GM21515 (cell line): ENCODE measurements at regions not wholly inside any gene's neighbourhood (a gene's known extent, or its start where the extent isn't known, plus 50 kb on each side); places are given as distances from the start of the nearest gene placed in this dataset.

Experiments
- ATAC-seq: cut with Tn5 transposase; IDR thresholded peaks from one replicate; pipeline ENCODE4 v1.9.1; 2021; ENCODE audit not compliant: unreplicated experiment

DNA sequence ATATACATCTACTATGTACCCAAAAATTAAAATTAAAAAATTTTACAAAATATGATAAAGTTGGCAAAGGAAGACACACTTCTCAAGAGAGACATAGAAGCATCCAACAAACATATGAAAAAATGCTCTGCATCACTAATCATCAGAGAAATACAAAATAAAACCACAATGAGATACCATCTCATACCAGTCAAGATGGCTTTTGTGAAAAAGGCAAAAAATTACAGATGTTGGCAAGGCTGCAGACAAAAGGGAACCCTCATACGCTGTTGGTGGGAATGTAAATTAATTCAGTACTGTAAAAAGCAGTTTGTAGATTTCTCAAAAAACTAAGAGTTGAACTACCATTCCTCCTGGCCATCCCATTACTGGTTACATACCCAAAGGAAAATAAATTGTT is 581.7 kb upstream of the CCDC54 start:
- ATAC-seq = no peak

- ATAC-seq = no peak
Measured at GRCh38 chr3:106797461-106797860, 579.8 kb upstream of the CCDC54 start.

DNA sequence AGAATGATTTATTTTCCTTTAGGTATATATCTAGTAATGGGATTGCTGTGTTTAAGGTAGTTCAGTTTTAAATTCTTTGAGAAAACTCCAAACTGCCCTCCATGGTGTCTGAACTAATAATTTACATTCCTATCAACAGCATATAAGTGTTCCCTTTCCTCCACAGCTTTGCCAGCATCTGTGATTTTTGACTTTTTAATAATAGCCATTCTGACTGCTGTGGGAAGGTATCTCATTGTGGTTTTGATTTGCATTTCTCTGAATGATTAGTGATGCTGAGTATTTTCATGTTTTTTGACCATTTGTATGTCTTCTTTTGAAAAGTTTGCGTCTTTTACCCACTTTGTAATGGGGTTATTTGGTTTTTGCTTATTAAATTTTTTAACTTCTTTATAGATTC is 571.6 kb upstream of the CCDC54 start:
- no peak for ATAC-seq

DNA sequence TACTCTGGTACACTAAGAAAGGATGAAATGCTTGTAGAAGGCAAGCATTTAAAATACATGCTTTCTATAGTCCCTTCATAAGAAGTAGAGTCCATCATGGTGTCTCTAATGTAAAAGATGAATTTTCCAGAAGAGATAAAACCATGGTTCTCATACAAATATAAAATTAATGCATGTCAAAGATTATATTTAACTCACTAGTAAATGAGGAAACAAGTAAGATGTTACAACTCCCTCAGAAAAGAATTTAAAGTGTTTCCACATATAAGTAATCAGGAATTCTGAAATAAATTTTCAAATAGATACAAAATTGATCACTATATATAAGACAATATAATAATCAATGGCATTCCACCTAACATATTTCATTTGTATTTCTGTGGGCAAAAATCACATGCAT is 570.3 kb upstream of the CCDC54 start:
- ATAC-seq = no peak

- ATAC-seq = no peak
Measured at GRCh38 chr3:106809041-106809440, 568.2 kb upstream of the CCDC54 start.

DNA sequence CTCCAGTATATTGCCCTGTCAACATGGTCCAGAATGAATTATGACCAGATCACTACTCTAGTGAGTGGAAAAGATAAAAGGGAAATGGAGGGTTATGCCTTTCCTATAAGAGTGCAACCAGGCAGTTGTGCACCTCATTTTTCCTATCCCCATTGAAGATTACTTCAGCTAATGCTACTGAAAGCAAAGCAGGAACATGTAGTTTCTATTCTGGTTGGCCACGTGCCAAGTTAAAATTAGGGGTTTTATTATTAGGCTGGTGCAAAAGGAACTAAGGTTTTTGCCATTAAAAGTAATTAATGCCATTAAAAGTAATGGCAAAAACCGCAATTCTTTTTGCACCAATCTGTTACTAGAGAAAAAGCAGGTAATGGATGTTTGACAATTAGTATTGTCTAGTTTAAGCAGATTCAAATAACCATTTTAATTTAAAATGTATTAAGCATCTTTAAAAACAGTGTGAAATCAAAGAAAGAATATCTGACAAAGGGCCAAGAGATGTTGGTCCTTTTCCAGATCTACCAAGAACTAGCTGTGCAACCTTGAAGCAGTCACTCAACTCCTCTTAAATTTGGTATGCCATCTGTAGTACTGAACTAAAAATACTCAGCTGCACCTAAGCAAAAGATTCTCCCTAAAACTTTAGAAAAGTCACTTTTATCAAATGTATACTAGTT is 567.5 kb upstream of the CCDC54 start:
- ATAC-seq = no peak

DNA sequence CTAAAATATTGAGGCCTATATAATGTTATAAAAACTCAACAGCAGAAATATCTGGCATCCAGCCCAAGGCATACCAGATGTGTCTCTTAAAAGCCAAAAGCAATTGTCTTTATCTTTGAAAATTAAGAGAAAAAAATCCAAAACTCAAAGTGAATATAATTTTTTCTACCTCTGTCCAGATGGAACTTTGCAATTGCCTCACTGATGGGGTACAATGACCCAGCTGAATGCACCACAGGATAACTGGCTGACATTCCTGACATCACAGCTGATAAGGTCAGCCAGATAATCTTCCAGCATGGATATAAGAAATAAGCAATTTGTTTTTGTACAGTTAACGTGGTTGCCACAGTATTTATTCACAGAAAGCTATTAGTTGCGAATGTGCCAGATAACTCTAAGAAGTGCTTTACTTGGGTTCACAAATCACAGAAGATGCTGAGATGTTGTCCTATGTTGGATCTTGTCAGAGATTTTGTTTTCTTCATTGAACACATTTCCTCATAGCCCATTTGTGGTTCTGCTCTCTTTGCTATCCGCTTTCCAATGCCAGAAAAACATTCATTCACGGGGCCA is 566.9 kb upstream of the CCDC54 start:
- no peak for ATAC-seq

DNA sequence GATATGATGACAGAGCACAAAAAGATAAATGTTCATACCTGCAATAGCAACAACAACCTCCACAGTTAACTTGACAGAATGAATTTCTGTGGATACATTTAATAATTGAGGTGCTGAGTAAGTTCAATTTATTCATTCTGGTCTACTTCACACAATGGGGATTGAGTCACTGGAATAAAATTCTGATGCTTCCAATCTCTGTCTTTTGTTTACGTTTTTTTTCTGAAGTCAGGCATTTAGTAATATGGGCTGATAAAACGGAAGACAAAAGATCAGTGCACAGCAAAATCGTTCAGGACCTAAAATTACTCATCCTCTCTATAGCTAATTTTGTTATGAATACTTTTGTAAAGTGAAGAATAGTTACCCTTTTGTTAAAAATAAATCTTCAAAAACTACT is 565.9 kb upstream of the CCDC54 start:
- ATAC-seq = no peak

- no peak for ATAC-seq
Measured at GRCh38 chr3:106813742-106814141, 563.5 kb upstream of the CCDC54 start.

- no peak for ATAC-seq
Measured at GRCh38 chr3:106814231-106814630, 563.0 kb upstream of the CCDC54 start.

DNA sequence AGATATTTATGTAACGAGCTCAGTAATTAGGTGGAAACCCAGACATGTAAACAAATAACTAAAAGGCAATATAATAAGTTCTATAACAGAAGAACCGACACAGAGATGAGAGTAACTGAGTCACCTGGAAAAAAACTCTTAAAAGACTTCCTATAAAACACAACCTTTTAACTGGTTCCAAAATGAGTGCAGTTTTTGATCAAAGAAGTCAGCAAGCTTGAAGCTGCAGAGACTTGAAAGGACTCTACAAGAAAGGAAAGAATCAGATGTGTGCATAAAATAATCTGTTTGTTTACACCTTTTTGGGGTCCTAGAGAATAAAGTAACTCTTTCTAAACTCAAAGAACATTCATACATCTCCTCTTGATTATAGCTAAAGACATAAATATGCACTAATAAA is 560.4 kb upstream of the CCDC54 start:
- ATAC-seq = no peak

DNA sequence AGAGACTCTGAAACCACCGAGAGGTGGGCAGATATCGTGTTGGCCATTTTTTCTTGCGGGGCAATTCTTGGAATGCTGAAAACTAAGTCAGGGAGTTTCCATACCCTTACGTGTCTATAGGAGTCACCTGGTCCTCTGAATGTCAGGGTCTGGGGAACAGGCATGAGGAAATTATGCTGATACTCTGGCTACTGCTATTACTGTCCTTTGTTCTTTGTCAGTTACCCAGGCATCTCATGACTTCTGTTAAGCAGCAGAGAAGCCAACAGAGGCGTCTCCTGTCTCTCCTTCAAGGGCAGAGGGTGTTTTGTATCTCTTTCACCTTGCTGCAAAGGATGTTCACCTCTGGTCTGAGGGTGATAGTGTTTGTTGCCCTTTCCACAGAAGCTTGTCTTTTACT is 559.5 kb upstream of the CCDC54 start:
- no peak for ATAC-seq

DNA sequence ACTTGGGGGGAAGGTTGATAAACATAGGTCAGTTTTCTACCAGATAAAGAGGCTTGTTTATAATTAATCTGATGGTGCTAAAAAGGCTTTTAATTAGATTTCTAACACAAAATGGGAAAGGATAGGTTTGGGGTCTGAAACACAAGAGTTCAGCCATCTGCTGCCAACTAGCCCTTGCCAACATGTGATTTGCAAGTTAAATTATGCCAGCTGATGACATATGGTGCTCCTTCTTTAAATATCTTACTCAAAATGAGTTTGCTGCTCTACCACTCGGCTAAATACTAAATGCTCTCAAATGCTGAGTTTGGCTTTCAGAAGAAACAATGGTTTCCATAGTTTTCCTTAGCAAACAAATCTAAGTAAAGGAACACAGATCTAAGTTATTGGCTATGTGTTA is 557.8 kb upstream of the CCDC54 start:
- ATAC-seq = no peak

DNA sequence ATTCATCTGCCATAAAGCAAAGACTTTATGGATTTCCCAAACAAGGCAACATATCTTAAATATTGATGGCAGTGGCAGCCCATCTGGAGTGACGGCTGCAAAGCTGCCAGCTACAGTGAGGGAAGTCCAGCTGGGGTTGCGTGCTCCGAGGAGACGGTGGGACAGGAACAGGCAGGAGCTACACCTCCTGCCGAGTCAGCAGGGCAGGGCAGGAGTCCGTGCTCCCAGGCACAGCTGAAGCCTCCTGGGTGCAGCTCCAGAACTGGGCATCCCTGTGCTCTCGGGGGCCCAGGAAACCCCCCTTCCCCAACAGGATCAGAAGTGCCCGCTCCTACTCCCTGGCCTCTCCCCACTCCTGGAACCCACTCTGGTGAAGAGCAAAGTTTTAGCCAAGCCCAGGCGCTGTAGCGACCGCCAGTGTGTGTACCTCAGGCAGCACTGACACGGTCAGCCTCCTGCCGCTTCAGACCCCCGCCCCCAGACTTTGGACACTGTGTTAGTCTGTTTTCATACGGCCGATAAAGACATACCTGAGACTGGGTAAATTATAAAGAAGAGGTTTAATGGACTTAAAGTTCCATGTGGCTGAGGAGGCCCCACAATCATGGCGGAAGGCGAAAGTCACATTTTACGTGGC is 556.4 kb upstream of the CCDC54 start:
- no peak for ATAC-seq

DNA sequence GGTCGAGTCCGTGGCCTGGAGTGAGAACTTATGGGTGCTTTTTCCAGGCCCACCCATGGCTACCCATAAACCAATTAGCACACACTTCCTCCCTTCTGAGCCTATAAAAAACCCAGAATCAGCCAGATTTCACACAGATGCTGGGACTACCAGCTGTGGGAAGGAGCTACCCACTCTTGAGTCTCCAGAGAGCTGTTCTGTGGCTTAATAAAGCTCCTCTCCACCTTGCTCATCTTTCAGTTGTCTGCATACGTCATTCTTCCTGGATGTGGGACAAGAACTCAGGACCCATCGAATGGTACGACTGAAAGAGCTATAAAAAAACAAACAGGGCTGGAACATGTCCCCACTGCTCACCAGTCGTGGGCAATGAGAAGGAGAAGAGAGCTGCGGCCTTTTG is 555.4 kb upstream of the CCDC54 start:
- no peak for ATAC-seq

DNA sequence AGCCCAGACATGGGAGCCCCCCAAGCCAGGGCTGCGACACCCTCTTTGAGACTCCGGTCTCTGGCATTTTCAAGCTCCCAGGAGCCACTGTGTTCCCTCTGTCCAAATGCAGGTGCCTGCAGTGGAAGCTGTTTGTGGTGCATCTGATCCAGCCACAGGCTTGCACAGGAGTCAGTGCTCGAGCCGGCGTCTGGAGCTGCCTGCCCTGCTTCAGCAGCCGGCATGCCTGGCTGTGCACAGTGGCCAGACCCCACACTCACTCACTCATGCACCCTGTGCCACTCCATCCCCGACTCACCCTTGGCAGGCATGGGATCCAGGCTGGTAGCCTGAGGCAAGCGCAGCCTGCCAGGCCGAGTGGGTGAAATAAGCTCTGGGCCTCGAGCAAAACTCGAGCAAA is 555.0 kb upstream of the CCDC54 start:
- ATAC-seq = no peak

GRCh38 chr3:106823701-106824100 is 553.5 kb upstream of the CCDC54 start:
- no peak for ATAC-seq

GRCh38 chr3:106824856-106825255 is 552.4 kb upstream of the CCDC54 start:
- ATAC-seq = no peak

DNA sequence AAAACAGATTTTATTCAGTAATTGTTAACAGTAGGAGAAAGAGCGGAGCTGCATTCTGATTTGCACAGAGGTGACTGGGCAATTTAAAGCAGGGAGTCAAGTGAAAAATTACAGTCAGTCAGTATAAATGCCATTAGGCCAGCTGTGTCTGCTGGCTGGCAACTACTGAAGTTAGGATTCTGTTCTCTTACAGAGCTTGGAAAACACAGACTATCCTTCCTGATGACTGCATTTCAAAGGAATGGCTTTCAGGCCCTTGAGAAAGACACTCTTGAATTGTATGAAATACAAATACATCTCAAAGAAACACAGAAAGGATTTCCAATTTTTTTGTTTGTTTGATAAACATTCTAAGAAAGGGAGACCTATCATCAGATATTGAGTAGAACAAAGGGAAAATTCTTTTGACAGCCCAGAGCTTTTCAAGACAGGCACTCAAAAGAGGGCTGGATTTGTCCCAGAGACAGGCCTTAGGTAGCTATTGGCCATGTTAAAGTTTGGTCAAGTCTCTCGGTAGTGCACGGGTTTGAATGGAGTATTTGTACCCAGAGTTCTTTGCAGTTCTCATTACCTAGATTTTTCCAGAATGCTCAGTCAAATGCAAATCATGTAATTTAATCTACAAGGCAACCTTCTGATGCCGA is 551.2 kb upstream of the CCDC54 start:
- no peak for ATAC-seq

- ATAC-seq = no peak
Measured at GRCh38 chr3:106826791-106827311, 550.4 kb upstream of the CCDC54 start.

GRCh38 chr3:106827515-106828213 is 549.6 kb upstream of the CCDC54 start:
- ATAC-seq = no peak
